Esophagus (tissue), 2 donors: ENCODE measurements at regions not wholly inside any gene's neighbourhood (a gene's known extent, or its start where the extent isn't known, plus 50 kb on each side); places are given as distances from the start of the nearest gene placed in this dataset.

Experiments
- H3K27ac ChIP-seq, 2 donors: one replicate each; pipeline ENCODE4 v1.5.1; 2013; ENCODE audit warnings: low read depth in 2 of 2, mild to moderate bottlenecking in 2 of 2, inconsistent platforms in 1 of 2, low read length in 1 of 2, moderate library complexity in 1 of 2
- H3K27me3 ChIP-seq, 2 donors: one replicate each; pipeline ENCODE4 v1.6.1; 2013; ENCODE audit warnings: low read length in 2 of 2, control low read depth in 1 of 2, mild to moderate bottlenecking in 1 of 2; ENCODE audit not compliant: insufficient read depth in 2 of 2, control insufficient read depth in 1 of 2
- H3K36me3 ChIP-seq, 2 donors: one replicate each; pipeline ENCODE4 v1.6.1; 2013; ENCODE audit warnings: low read length in 1 of 2; ENCODE audit not compliant: control insufficient read depth in 2 of 2, insufficient read depth in 2 of 2
- H3K4me1 ChIP-seq, 2 donors: one replicate each; pipeline ENCODE4 v1.6.1; 2013; ENCODE audit warnings: low read length in 1 of 2; ENCODE audit not compliant: control insufficient read depth in 2 of 2, insufficient read depth in 2 of 2
- H3K4me3 ChIP-seq, 2 donors: one replicate each; pipeline ENCODE4 v1.5.1; 2013; ENCODE audit warnings: low read length in 2 of 2, mild to moderate bottlenecking in 2 of 2, low read depth in 1 of 2, moderate library complexity in 1 of 2
- H3K9me3 ChIP-seq, 2 donors: one replicate each; pipeline ENCODE4 v1.6.1; 2013; ENCODE audit warnings: mild to moderate bottlenecking in 2 of 2, low read depth in 1 of 2, low read length in 1 of 2, moderate library complexity in 1 of 2; ENCODE audit not compliant: control insufficient read depth in 2 of 2, insufficient read depth in 1 of 2
- WGBS, 2 donors: extraction: QIAGEN DNeasy Blood & Tissue Kit; methylation state at CpG; one replicate each; pipeline ENCODE4 v1.1.7; 2013; 5-methylcytosine and 5-hydroxymethylcytosine counted together
- donor health status: healthy with polysubstance abuse.
- donor health status: Bipolar disorder and iron deficiency.

GRCh38 chr2:100691846-100692245 lies 128.1 kb upstream of the NPAS2 start:
- 79 to 83% methylated on average over 3 of the region's 3 CpGs for WGBS, 2 donors
- no peaks in the 10 kb centered on the region for H3K4me1 ChIP-seq
- no peak overlapping the region for H3K27ac ChIP-seq
- H3K27me3 ChIP-seq = no peaks in the 10 kb centered on the region
- no peaks in the 10 kb centered on the region for H3K36me3 ChIP-seq
- no peak overlapping the region for H3K4me3 ChIP-seq
- H3K9me3 ChIP-seq = no peaks in the 10 kb centered on the region

GRCh38 chr2:100692381-100692780 lies 127.6 kb upstream of the NPAS2 start:
- Histone ChIP-seq H3K4me3 (no peak overlapping the region), H3K36me3 (no peaks in the 10 kb centered on the region), H3K9me3 (no peaks in the 10 kb centered on the region), H3K27me3 (no peaks in the 10 kb centered on the region), H3K27ac (no peak overlapping the region), H3K4me1 (no peaks in the 10 kb centered on the region)
- 92 to 95% methylated on average over 5 of the region's 5 CpGs for WGBS, 2 donors

- Histone ChIP-seq H3K9me3 (no peaks in the 10 kb centered on the region), H3K4me3 (no peak overlapping the region), H3K27me3 (no peaks in the 10 kb centered on the region), H3K27ac (no peak overlapping the region), H3K36me3 (no peaks in the 10 kb centered on the region), H3K4me1 (no peaks in the 10 kb centered on the region)
Measured at GRCh38 chr2:100692906-100693305, 127.0 kb upstream of the NPAS2 start.

GRCh38 chr2:100699131-100699530 lies 120.8 kb upstream of the NPAS2 start:
- no peak overlapping the region for H3K4me3 ChIP-seq
- H3K9me3 ChIP-seq = no peaks in the 10 kb centered on the region
- H3K27me3 ChIP-seq = no peaks in the 10 kb centered on the region
- WGBS, 2 donors = 74 to 81% methylated on average over 5 of the region's 5 CpGs
- H3K27ac ChIP-seq = no peak overlapping the region
- H3K36me3 ChIP-seq = no peaks in the 10 kb centered on the region
- H3K4me1 ChIP-seq = no peaks in the 10 kb centered on the region

GRCh38 chr2:100702438-100703109 lies 117.4 kb upstream of the NPAS2 start:
- Histone ChIP-seq H3K27me3 (no peaks in the 10 kb centered on the region), H3K4me1 (peaks cover 0 to 2% of the 10 kb centered on the region in 2 donors), H3K27ac (no peak overlapping the region), H3K4me3 (no peak overlapping the region), H3K9me3 (no peaks in the 10 kb centered on the region), H3K36me3 (no peaks in the 10 kb centered on the region)
- WGBS, 2 donors = 70% methylated on average over 5 of the region's 5 CpGs

GRCh38 chr2:100703213-100703612 lies 116.7 kb upstream of the NPAS2 start:
- 69 to 71% methylated on average over 5 of the region's 5 CpGs for WGBS, 2 donors
- H3K36me3 ChIP-seq = no peaks in the 10 kb centered on the region

GRCh38 chr2:100703739-100704138 lies 116.2 kb upstream of the NPAS2 start:
- 74 to 77% methylated on average over 3 of the region's 3 CpGs for WGBS, 2 donors
- H3K4me1 ChIP-seq = peaks cover 0 to 3% of the 10 kb centered on the region in 2 donors
- no peaks in the 10 kb centered on the region for H3K36me3 ChIP-seq
- H3K4me3 ChIP-seq = no peak overlapping the region
- H3K9me3 ChIP-seq = no peaks in the 10 kb centered on the region
- H3K27me3 ChIP-seq = no peaks in the 10 kb centered on the region
- H3K27ac ChIP-seq = no peak overlapping the region

More at GRCh38 chr2:100703213-100703612, 116.7 kb upstream of the NPAS2 start:
- Histone ChIP-seq H3K4me1 (peaks cover 0 to 3% of the 10 kb centered on the region in 2 donors), H3K27ac (no peak overlapping the region), H3K4me3 (no peak overlapping the region), H3K9me3 (no peaks in the 10 kb centered on the region), H3K27me3 (no peaks in the 10 kb centered on the region)

GRCh38 chr2:100704156-100704555 lies 115.8 kb upstream of the NPAS2 start:
- Histone ChIP-seq H3K36me3 (no peaks in the 10 kb centered on the region), H3K4me1 (peaks cover 0 to 3% of the 10 kb centered on the region in 2 donors), H3K9me3 (no peaks in the 10 kb centered on the region), H3K27ac (no peak overlapping the region), H3K27me3 (no peaks in the 10 kb centered on the region), H3K4me3 (no peak overlapping the region)
- 89 to 93% methylated on average over 7 of the region's 7 CpGs for WGBS, 2 donors

- WGBS, 2 donors = 92 to 93% methylated on average over 8 of the region's 8 CpGs
- no peaks in the 10 kb centered on the region for H3K27me3 ChIP-seq
- H3K9me3 ChIP-seq = no peaks in the 10 kb centered on the region
- no peaks in the 10 kb centered on the region for H3K36me3 ChIP-seq
- H3K4me3 ChIP-seq = no peak overlapping the region
- H3K4me1 ChIP-seq = peaks cover 0 to 3% of the 10 kb centered on the region in 2 donors
- no peak overlapping the region for H3K27ac ChIP-seq
Measured at GRCh38 chr2:100704711-100705110, 115.2 kb upstream of the NPAS2 start.
